Fibroblast of villous mesenchyme (primary cell): ENCODE measurements at regions not wholly inside any gene's neighbourhood (a gene's known extent, or its start where the extent isn't known, plus 50 kb on each side); places are given as distances from the start of the nearest gene placed in this dataset.

ENCODE experiments used
- DNase-seq: peaks from one replicate; pipeline ENCODE4 v3.0.0-alpha.2; 2010; ENCODE audit warnings: low read depth
- H3K4me3 ChIP-seq: 2 replicates; pipeline ENCODE4 v1.5.1; 2011; ENCODE audit warnings: low read depth, mild to moderate bottlenecking, low read length
- CTCF ChIP-seq: IDR thresholded peaks from 2 replicates; pipeline ENCODE4 v1.5.1; 2012; ENCODE audit warnings: low read depth, mild to moderate bottlenecking, low read length; ENCODE audit not compliant: insufficient read depth

- no peak for TF ChIP-seq CTCF
- no peak overlapping the region for H3K4me3 ChIP-seq
- no peak for DNase-seq
Measured at GRCh38 chr3:143208976-143209714, 89.6 kb downstream of the CHST2 start.

- TF ChIP-seq CTCF: no peak
Measured at GRCh38 chr3:143209715-143210059, 90.1 kb downstream of the CHST2 start.

GRCh38 chr3:143210141-143210540, 90.6 kb downstream of the CHST2 start:
- DNase-seq: peak; percentile 17
- TF ChIP-seq CTCF: no peak

More at GRCh38 chr3:143209715-143210059, 90.1 kb downstream of the CHST2 start:
- no peak for DNase-seq
- H3K4me3 ChIP-seq: no peak overlapping the region

GRCh38 chr3:143215059-143215458, 95.5 kb downstream of the CHST2 start:
- no peak overlapping the region for H3K4me3 ChIP-seq
- peak; percentile 23 for DNase-seq
- TF ChIP-seq CTCF: no peak

More at GRCh38 chr3:143210141-143210540, 90.6 kb downstream of the CHST2 start:
- no peak overlapping the region for H3K4me3 ChIP-seq
